G401.6 (cell line): ENCODE measurements at regions not wholly inside any gene's neighbourhood (a gene's known extent, or its start where the extent isn't known, plus 50 kb on each side); places are given as distances from the start of the nearest gene placed in this dataset.
"Not testable (repeated sequence)": the region's sequence is repeated elsewhere in the genome, so short reads cannot be mapped to it uniquely, and the experiment has no call there.

Experiments
- FAIRE-seq: peaks from 2 replicates; lab custom pipeline; 2012; peaks lifted over from hg19 to GRCh38; lab: Jason Lieb, UNC

DNA sequence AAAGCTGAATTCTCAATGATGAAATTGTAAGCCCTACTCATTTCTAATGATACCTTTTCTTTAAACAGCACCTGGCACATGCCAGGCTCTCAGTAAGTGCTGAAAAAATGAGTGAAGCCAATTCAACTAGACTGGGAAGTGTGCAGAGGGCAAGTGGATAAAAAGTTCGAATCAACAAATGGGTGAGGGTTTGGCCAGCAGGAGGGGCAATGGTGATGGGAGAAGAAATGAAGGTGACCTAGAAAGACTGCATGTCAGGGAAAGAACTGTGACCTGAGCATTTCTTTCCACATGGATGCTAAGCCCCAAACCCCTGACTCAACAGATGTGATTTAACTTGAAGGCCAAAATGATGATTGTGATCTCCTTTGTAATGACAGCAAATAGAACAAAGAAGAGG, 54.6 kb downstream of the DKK1 start:
- no peak for FAIRE-seq

DNA sequence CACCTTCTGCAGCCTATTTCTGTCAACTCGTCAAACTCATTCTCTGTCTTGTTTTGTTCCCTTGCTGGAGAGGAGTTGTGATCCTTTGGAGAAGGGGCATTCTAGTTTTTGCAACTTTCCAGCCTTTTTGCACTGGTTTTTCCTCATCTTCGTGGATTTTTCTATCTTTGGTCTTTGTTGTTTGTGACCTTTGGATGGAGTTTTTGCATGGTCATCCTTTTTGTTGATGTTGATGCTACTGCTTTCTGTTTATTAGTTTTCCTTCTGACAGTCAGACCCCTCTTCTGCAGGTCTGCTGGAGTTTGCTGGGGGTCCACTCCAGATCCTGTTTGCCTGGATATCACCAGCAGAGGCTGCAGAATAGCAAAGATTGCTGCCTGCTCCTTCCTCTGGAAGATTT, 60.1 kb downstream of the DKK1 start:
- FAIRE-seq, result not testable (repeated sequence)

DNA sequence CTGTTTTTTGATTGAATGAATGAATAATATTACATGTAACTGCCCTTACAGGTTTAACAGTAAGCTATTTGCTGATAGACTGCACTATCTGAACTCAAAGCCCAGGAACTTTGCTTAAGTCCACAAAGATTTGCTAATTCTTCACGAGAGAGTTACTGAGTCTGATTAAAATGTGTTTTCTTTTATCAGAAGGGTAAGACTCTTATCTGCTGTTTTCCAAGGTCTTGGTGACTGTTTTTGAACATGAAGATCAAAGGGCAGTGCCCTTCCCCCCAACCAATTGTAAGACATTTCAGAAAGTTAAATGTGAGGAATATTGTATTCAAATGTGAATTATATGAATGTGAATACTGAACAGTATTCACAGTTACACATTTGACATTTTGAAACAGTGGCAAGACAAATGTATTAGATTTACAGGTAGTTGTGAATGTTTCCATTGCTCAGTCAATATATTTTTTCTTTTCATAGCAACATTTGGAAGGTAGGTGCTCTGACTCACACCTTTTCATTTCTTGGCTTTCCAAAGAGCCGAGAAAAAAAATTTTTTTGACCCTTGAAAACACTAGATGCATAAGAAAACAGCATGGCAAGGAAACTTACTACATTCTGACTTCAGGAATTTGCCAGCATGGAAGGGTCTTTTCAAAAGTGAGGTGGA, 62.7 kb downstream of the DKK1 start:
- FAIRE-seq, result no peak

DNA sequence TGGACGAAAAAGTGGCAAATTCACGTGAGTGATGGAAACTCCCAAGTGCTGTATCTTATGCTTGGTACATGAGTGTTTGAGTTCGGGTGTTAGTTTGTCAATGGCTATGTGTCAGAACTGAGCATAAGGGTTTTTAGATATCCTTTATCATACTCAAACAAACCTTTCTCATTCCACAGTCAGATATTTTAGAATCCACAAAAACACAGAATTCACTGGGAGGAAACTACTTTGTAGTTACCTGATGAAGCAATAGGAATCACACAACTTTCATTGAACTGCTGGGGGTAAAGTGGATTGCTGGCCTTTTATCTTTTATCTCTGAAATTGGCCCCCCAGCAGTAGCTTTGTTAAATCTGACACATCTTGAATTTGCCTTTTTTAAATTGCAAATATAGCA, 64.0 kb downstream of the DKK1 start:
- FAIRE-seq, result no peak

DNA sequence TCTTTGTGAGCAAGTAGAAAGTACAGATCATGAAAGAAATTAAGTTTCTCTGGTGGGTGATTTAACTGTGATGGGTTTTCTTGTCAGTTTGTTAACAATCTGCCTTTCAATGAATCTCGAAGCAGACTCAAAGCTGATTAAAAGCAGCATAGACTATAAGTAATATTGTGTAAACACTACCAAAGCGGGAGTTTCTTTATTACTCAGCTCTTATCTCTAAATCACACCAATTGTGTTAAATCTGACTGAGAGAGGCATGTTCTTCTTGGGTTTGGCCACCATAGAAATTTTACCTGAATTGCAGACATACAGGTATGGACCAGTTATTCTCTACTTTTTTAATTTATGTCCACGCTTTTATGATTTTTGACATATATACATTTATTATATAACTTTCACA, 65.2 kb downstream of the DKK1 start:
- no peak for FAIRE-seq

DNA sequence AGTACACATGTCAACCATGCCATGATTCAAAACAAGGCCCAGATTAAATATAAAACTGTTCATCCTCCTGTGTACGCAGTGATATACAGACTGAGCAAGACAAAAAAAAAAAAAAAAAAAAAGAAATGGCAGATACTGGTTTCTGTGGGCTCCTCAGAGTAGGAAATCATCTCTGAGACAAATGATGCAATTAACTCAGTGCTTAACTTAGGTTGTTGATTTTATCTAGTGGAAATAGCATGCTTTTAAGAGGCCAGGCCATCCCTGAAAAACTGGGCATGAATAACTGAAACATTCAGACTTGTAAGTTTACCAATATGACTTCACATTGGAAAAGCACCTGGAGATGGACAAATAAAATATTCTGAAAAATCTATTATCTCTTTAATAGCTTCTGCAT, 69.0 kb downstream of the DKK1 start:
- FAIRE-seq, result no peak

DNA sequence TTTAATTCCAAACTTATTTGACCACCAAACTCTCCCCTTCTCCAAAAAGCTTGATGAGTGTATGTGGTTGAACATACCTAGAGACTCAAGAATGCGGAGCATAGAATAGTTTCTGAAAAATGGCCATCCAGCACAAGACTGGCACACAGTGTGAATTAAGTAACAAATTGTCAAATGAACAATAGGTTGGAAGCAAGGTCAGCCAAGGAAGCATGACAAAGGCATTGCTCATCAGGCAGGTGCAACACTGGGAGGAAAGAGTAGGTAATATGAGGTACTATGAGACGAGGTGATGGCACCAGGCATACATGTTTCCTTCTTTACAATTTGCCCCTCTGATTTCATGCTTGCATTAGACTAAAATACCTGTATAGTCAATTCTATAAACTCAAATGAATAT, 73.7 kb downstream of the DKK1 start:
- no peak for FAIRE-seq

DNA sequence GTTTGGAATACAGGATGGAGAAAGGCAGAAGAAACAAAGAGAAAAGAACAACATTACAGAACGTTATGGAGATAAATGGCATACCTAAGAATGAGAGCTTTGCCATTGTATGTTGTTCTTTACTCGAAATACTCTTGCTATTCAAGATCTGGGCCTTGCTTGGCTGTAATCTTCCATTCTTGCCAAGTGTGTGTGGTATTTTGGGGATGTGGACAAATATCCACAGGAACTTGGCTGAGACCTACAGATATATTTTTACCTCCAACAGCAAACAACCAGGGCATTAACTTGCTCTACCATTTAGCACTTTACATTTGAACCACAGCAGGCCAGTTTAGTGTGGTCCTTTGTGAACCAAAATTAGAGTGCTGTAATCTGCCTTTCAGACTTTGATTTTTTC, 76.3 kb downstream of the DKK1 start:
- FAIRE-seq, result no peak

DNA sequence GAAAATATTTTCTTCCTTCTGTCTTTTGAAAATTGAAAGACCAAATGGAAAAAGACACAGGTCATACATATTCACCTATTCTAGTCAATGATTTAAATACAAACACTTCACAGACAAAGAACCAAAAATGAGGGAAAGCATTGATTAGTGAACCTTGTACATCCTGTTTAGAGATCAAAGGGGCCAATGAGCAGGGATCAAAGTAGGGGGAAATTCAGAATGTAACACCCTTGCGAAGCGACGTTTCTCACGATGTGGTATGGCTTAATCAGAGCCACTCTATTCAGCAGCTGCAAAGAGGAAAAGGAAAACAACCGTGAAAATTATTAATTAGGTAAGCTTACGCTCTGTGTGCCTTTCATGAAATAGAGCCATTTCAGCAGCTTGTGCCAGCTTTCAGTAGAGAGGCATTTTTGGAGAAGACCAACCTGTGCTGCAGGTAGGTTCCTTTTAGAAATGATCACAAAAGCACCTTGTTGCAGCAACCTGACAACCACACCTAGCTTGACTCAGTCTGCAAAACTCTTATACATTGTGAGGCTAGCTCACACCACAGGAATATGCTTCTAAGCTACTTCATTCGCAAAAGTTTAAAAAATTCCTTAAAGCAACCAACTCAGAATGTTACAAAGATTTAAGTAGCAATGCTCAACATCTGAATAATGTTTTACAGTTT, 78.0 kb downstream of the DKK1 start:
- no peak for FAIRE-seq

DNA sequence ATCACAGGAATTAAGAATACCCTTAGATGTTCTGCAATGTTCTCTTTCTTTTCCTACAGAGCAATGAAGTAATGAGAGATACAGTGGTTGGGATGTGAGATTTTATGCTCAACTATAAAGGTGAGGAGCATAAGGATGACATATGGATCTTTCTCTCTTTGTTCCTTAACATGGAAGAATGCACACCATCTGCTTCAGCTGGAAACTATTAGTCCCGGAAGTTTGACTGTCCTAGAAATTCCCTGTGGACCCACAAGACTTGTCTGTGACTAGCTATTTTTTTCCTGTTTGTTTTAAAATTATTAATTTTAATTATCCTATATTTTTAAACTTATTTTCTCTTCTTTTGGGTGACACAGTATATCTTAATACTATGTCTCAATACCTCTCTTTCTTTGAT, 80.2 kb downstream of the DKK1 start:
- no peak for FAIRE-seq

DNA sequence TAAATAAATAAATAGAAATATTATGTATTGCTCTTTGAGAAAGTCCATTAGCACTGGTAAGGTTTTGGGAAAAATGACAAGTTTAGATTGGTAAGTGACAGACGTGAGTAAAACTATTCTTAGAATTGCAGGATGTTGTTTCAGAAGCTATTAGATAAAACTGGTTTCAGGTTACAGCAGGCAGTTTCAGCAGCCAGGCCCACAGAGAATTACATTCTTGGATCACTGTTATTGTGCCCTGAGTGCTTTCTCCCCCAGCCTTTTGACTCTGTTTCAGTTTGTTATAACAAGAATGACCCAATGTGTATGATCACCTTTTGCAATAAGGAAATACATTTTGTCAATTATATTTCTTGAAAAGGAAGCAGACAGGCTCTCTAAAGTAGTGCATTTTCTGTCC, 86.5 kb downstream of the DKK1 start:
- FAIRE-seq, result no peak

DNA sequence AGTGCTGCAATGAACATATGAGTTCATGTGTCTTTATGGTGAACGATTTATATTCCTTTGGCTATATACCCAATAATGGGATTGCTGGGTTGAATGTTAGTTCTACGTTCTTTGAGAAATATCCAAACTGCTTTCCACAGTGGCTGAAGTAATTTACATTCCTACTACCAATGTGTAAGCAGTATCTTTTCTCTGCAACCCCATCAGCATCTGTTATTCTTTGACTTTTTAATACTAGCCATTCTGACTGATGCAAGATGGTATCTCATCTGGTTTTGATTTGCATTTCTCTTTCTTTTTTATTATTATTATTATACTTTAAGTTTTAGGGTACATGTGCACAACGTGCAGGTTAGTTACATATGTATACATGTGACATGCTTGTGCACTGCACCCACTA, 89.7 kb downstream of the DKK1 start:
- not testable (repeated sequence) for FAIRE-seq

DNA sequence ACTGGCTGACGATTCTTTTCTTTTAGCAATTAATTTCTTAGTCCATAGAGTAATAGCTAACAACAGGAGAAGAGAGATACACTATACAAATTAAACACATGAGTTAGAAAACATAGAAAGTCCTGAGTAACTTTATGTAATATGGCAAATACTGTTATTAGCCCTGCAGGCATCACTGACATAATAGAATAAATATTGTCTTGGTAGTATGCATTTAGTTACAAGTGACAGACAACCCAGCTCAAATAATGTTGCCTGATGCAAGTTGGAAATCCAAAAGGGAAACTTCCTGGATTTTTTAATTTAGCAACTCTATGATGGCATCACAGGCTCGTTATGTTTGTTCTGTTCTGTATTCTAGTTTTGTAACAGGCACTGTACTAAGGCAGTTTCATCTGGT, 95.1 kb downstream of the DKK1 start:
- no peak for FAIRE-seq

DNA sequence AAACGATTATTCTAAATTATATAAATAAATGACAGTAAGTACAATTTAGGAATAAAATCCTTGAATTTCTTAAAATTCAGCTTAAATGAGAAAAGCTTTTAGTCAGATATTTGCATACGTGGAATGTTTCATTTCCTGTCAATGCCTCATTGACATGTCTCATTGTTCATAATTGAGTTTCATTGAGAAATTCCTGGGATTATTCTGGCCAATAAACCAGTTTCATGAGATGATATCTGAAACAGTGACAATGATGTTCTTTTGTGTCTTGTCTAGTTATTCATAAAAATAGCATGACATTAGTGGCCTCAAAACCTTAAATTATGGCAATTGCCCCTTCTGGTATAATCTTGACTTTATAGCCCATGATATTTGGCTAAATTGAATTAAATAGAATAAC, 95.8 kb downstream of the DKK1 start:
- no peak for FAIRE-seq

DNA sequence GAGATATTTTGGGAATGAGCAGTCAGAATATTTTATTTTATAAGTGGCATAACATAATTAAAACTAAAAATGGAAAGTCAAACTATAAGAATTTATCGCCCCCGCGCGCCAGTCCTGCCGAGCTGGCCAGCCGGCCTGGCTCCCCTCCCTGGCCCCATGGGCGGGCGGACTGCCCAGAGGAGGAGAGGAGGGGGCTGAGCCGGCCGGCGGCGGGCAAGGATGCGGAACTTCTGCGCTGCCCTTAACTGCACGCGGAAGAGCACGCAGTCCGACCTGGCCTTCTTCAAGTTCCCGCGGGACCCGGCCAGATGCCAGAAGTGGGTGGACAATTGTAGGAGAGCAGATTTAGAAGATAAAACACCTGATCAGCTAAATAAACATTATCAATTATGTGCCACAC, 96.8 kb downstream of the DKK1 start:
- no peak for FAIRE-seq

DNA sequence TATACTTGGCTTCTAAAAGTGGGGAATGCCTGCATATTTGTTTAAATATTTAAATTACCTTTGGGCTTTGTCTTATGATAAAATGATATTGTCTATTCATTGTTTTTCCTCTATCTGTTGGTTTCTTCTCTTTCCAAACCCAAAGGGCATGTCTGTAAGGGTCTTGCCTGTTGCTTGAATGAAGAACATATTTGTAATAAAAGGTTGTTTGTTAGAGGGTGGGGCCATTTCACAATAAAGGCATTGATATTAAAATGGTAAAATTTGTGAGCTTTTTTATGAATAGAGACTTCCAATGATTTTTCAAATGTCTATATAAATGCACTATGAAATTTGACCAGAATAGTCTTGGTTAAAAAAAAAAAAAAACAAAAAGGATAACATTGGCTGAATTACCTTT, 105.2 kb downstream of the DKK1 start:
- FAIRE-seq, result no peak

DNA sequence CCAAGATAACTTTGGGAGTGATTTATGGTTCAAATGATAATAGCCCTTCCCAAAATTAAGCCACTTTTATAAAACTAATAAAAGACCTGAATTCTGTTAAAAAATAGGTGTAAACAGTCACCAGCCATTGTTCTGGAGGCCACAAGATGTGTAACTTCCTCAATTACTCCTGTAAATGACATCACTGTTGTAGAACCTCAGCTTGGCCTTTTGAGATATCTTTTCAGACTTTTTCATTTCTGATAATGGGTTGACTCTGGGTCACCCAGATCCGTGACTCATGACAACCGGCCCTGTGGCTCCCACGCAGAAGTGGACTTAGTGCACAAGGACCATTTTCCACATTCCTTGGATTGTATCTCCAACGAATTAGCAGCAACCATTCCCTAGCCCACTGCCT, 106.6 kb downstream of the DKK1 start:
- FAIRE-seq, result no peak

DNA sequence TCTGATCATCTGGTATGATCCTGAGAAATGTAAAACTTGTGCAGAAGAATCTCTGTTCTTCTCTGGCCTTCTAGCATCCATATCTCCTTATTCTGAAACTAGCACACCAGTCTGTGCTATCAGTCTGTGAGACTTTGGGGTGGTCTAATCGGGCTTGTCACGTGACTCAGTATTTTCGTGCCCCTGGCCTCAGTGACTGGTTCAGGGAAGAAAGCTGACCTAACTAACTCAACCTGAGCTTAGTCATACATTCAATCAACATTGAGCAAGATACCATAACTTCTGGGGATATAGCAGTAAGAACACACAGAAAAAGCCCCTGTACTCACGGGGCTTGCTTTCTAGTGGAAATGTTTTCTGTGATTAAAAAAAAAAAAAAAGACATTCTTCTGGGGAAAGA, 109.3 kb downstream of the DKK1 start:
- FAIRE-seq, result no peak

DNA sequence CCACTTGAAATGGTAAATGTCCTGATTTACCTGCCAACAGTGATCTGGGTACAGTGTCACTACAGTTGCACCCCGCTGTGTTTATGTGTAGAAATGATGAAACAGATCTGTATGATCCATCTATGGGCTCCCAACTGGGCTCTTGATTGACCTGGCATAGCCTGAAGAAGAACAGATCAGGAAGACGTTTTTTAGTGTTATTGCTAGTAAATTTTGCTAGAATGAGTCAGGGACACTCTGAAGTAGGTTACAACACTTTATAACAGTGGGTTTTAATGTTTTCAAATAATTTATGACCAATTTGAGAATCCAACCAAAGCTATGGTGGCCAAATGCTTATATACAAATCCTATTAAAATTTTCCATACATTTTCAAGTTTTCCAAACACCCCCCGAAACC, 110.3 kb downstream of the DKK1 start:
- FAIRE-seq, result no peak

DNA sequence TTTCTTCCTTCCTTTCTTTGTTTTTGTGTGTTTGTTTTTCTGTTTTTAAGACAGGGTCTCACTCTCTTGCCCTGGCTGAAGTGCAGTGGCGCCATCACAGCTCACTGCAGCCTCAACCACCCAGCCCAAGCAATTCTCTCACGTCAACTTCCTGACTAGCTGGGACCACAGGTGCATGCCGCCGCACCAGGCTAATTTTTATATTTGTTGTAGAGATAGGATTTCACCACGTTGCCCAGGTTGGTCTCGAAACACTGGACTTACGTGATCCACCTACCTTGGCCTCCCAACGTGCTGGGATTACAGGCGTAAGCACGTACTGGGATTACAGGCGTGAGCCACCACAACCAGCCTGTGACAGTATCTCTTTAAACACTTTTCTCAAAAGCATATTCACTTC, 120.7 kb downstream of the DKK1 start:
- FAIRE-seq, result no peak

DNA sequence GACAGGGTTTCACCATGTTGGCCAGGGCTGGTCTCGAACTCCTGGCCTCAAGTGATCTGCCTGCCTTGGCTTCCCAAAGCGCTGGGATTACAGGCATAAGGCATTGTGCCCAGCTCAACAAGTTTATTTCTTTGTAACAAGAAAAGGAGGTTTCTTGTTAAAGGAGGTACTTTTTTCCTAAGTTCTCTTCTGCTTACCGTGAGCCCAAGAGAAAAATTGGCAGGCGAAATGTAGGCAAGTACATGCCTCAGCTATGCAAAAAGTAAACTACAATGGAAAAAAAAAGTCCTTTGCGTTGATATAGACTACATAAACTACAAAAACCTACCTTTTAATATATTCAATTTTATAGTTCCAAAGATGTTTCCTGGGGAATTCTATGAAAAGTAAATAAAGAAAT, 122.6 kb downstream of the DKK1 start:
- no peak for FAIRE-seq

DNA sequence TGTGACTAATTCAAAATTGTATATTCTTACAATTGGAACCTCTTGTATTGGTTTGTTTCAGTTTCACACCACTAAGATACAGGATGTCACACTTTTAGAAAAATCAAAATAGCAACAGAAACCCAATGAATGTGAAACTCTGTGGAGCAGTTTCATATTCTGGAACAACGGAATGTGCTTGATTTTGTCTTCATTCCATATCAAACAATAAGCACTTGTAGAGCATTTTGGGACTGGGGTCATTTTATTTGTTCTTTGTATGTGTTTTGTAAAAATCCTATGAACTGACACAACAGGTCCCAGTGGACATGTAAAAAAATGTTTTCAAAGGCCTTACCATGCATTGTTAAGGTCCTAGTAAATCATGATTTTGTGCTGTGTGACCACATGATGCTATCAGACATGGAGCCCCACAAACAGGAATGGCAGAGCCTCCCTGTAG, 123.1 kb downstream of the DKK1 start:
- FAIRE-seq, result no peak

DNA sequence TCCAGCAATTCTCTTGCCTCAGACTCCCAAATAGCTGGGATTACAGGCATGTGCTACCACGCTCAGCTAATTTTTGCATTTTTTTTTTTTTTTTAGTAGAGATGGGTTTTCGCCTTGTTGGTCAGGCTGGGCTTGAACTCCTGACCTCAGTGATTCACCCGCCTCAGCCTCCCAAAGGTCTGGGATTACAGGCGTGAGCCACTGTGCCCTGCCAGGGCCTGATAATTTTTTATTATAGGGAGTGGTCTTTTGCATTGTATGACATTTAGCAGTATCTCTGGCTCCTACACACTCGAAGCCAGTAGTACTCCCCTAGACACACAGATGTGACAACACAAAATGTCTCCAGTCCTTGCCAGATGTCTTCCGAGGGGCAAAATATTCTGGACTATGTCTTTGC, 124.0 kb downstream of the DKK1 start:
- no peak for FAIRE-seq

DNA sequence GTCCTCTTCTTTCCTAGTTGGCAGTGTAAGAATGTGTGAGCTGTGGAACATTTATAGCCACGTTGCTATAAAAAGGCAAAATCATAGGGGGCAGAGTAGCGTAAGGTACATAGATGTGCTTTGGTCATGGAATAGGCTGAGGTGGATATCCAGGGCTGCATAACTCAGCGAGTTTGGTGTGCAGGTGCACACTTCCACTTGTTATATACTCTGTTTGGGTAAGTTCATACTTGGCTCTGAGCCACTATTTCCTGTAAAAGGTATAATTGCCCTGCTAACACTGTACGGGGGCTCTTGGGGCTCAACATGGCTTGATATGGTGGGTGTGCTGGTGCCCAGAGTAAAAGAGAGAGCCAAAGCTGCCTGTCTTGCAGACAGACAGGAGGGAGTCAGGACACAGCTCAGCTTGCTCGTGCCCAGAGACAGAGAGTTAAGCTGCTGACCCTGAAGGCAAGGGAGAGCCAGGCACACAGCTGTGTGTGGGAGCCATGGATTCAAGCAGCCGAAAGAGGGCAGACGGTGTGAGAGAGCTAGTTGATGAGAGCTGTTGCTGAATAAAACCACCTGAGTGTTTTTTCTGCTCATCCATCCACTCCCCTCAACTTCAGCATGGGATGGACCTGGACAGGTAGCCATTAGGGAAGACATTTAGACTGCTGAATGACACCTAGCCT, 126.7 kb downstream of the DKK1 start:
- no peak for FAIRE-seq
